SK-N-SH treated with all-trans-retinoic acid at 6 μM for 48 hours (cell line): ENCODE measurements at regions not wholly inside any gene's neighbourhood (a gene's known extent, or its start where the extent isn't known, plus 50 kb on each side); places are given as distances from the start of the nearest gene placed in this dataset.
"Not testable (repeated sequence)": the region's sequence is repeated elsewhere in the genome, so short reads cannot be mapped to it uniquely, and the experiment has no call there.

ENCODE experiments used
- ATAC-seq: fragments of 200-7000 bp; cut with Tn5 transposase; 3 replicates; pipeline ENCODE4 v1.9.1; 2020; ENCODE audit warnings: mild to moderate bottlenecking, moderate library complexity
- BACH2 ChIP-seq: fragments of 250-450 bp; sonication (Bioruptor Pico); IDR thresholded peaks from 2 replicates; pipeline ENCODE4 v1.9.0; 2021; ENCODE audit warnings: mild to moderate bottlenecking, borderline replicate concordance
- CSDC2 ChIP-seq: fragments of 250-450 bp; sonication (Bioruptor Pico); IDR thresholded peaks from 2 replicates; pipeline ENCODE4 v1.5.0; 2020; ENCODE audit warnings: mild to moderate bottlenecking, moderate library complexity
- CSRNP3 ChIP-seq: fragments of 250-450 bp; sonication (Bioruptor Pico); IDR thresholded peaks from 2 replicates; pipeline ENCODE4 v1.5.1; 2021; ENCODE audit warnings: mild to moderate bottlenecking, moderate library complexity
- ESRRG ChIP-seq: fragments of 250-450 bp; sonication (Bioruptor Pico); IDR thresholded peaks from 2 replicates; pipeline ENCODE4 v1.6.1; 2021; ENCODE audit warnings: mild to moderate bottlenecking
- OSR1 ChIP-seq: fragments of 250-450 bp; sonication (Bioruptor Pico); IDR thresholded peaks from 2 replicates; pipeline ENCODE4 v1.8.0; 2022; ENCODE audit warnings: moderate library complexity, mild to moderate bottlenecking, inconsistent platforms
- RARB ChIP-seq: fragments of 250-450 bp; sonication (Bioruptor Pico); IDR thresholded peaks from 2 replicates; pipeline ENCODE4 v1.8.0; 2021; ENCODE audit warnings: mild to moderate bottlenecking, moderate library complexity
- SNAI2 ChIP-seq: fragments of 250-450 bp; sonication (Bioruptor Pico); IDR thresholded peaks from 2 replicates; pipeline ENCODE4 v1.5.0; 2020; ENCODE audit warnings: mild to moderate bottlenecking, moderate library complexity
- TCF4 ChIP-seq: fragments of 250-450 bp; sonication (Bioruptor Pico); IDR thresholded peaks from 2 replicates; pipeline ENCODE4 v1.8.0; 2021; ENCODE audit warnings: mild to moderate bottlenecking, moderate library complexity, borderline replicate concordance
- TOX ChIP-seq: fragments of 250-450 bp; sonication (Bioruptor Pico); IDR thresholded peaks from 2 replicates; pipeline ENCODE4 v1.8.0; 2021; ENCODE audit warnings: mild to moderate bottlenecking, moderate library complexity, borderline replicate concordance
- TSHZ2 ChIP-seq: fragments of 250-450 bp; sonication (Bioruptor Pico); IDR thresholded peaks from 2 replicates; pipeline ENCODE4 v1.5.0; 2020; ENCODE audit warnings: mild to moderate bottlenecking, moderate library complexity
- ZC3H10 ChIP-seq: fragments of 250-450 bp; sonication (Bioruptor Pico); IDR thresholded peaks from 2 replicates; pipeline ENCODE4 v1.5.1; 2021; ENCODE audit warnings: mild to moderate bottlenecking, moderate library complexity
- ZFP3 ChIP-seq: fragments of 250-450 bp; sonication (Bioruptor Pico); IDR thresholded peaks from 2 replicates; pipeline ENCODE4 v1.5.0; 2020; ENCODE audit warnings: mild to moderate bottlenecking, moderate library complexity
- ZFP30 ChIP-seq: fragments of 450-650 bp; formaldehyde crosslinking; IDR thresholded peaks from 2 replicates; pipeline ENCODE4 v1.5.0; 2022; ENCODE audit warnings: mild to moderate bottlenecking, moderate library complexity
- ZNF565 ChIP-seq: fragments of 450-650 bp; formaldehyde crosslinking; conservative IDR thresholded peaks from 2 replicates; pipeline ENCODE4 v1.5.0; 2020; ENCODE audit warnings: low read depth, mild to moderate bottlenecking, moderate library complexity
- ZNF70 ChIP-seq: fragments of 450-650 bp; formaldehyde crosslinking; IDR thresholded peaks from 2 replicates; pipeline ENCODE4 v1.5.0; 2020; ENCODE audit warnings: mild to moderate bottlenecking, moderate library complexity
- ZNF8 ChIP-seq: fragments of 450-650 bp; formaldehyde crosslinking; IDR thresholded peaks from 2 replicates; pipeline ENCODE4 v1.5.0; 2020; ENCODE audit warnings: mild to moderate bottlenecking, moderate library complexity
- TF ChIP-seq, protein P1 (sequence below): fragments of 250-450 bp; sonication (Bioruptor Pico); IDR thresholded peaks from 2 replicates; pipeline ENCODE4 v1.8.0; 2020; ENCODE audit warnings: mild to moderate bottlenecking, moderate library complexity, borderline replicate concordance
- TF ChIP-seq, protein P2 (sequence below): fragments of 250-450 bp; sonication (Bioruptor Pico); IDR thresholded peaks from 2 replicates; pipeline ENCODE4 v1.5.1; 2020; ENCODE audit warnings: low read depth, mild to moderate bottlenecking, moderate library complexity

DNA sequence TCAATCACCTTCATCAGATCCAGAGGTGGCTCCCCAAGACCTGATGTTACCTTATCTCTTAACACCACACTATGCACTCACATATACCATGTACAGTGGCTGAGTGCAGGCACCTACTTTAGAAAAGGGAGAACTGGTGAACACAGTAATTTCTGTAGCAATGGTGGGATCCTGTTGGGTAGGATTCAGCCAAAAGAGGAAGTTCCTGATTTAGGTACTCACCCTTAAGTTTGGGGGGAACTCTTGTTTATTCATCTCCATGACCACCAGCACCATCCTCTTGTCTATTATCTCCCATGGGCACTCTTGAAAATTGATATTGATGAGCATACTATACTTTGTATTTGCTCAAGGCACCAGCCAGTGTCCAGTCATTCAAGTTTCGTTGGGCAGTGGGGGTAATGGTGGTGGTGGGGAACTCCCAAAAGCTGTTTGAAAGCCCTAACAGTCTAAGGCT lies 324.4 kb downstream of the LMO7 start:
- TF ChIP-seq CSRNP3 (CRISPR knock-in tag) (no peak), ESRRG (CRISPR knock-in tag) (no peak), TOX (CRISPR knock-in tag) (no peak), OSR1 (CRISPR knock-in tag) (no peak), ZNF8 (CRISPR knock-in tag) (no peak), TCF4 (CRISPR knock-in tag) (no peak), BACH2 (CRISPR knock-in tag) (no peak), CSDC2 (CRISPR knock-in tag) (no peak), ZC3H10 (CRISPR knock-in tag) (no peak), SNAI2 (CRISPR knock-in tag) (no peak), ZFP3 (CRISPR knock-in tag) (no peak)
- TF ChIP-seq, all 23 proteins: peak for 0
- no peak for ATAC-seq

GRCh38 chr13:75959861-75960481 lies 323.8 kb downstream of the LMO7 start:
- TF ChIP-seq ZNF8 (CRISPR knock-in tag): no peak
- TF ChIP-seq TOX (CRISPR knock-in tag): no peak
- TF ChIP-seq ZFP3 (CRISPR knock-in tag): no peak
- TF ChIP-seq, protein P1, sequence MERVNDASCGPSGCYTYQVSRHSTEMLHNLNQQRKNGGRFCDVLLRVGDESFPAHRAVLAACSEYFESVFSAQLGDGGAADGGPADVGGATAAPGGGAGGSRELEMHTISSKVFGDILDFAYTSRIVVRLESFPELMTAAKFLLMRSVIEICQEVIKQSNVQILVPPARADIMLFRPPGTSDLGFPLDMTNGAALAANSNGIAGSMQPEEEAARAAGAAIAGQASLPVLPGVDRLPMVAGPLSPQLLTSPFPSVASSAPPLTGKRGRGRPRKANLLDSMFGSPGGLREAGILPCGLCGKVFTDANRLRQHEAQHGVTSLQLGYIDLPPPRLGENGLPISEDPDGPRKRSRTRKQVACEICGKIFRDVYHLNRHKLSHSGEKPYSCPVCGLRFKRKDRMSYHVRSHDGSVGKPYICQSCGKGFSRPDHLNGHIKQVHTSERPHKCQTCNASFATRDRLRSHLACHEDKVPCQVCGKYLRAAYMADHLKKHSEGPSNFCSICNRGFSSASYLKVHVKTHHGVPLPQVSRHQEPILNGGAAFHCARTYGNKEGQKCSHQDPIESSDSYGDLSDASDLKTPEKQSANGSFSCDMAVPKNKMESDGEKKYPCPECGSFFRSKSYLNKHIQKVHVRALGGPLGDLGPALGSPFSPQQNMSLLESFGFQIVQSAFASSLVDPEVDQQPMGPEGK: no peak
- TF ChIP-seq CSRNP3 (CRISPR knock-in tag): no peak
- no peak for TF ChIP-seq TSHZ2
- TF ChIP-seq ZFP30 (CRISPR knock-in tag): no peak
- no peak for TF ChIP-seq CSDC2 (CRISPR knock-in tag)
- TF ChIP-seq OSR1 (CRISPR knock-in tag): no peak
- no peak for TF ChIP-seq RARB (CRISPR knock-in tag)
- TF ChIP-seq, protein P2, sequence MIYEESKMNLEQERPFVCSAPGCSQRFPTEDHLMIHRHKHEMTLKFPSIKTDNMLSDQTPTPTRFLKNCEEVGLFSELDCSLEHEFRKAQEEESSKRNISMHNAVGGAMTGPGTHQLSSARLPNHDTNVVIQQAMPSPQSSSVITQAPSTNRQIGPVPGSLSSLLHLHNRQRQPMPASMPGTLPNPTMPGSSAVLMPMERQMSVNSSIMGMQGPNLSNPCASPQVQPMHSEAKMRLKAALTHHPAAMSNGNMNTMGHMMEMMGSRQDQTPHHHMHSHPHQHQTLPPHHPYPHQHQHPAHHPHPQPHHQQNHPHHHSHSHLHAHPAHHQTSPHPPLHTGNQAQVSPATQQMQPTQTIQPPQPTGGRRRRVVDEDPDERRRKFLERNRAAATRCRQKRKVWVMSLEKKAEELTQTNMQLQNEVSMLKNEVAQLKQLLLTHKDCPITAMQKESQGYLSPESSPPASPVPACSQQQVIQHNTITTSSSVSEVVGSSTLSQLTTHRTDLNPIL (CRISPR knock-in tag): no peak
- no peak for TF ChIP-seq TCF4 (CRISPR knock-in tag)
- TF ChIP-seq ESRRG (CRISPR knock-in tag): no peak
- no peak for ATAC-seq

- not testable (repeated sequence) for ATAC-seq
Observed at GRCh38 chr13:75953589-75953988, 317.5 kb downstream of the LMO7 start.

GRCh38 chr13:75947448-75947847 lies 311.3 kb downstream of the LMO7 start:
- ATAC-seq: no peak
- TF ChIP-seq SNAI2 (CRISPR knock-in tag): no peak
- TF ChIP-seq ZNF565 (CRISPR knock-in tag): no peak
- TF ChIP-seq TOX (CRISPR knock-in tag): no peak
- no peak for TF ChIP-seq BACH2 (CRISPR knock-in tag)
- TF ChIP-seq ZNF70 (CRISPR knock-in tag): no peak
- no peak for TF ChIP-seq ZFP3 (CRISPR knock-in tag)
